Natural killer cell (primary cell): ENCODE measurements at regions not wholly inside any gene's neighbourhood (a gene's known extent, or its start where the extent isn't known, plus 50 kb on each side); places are given as distances from the start of the nearest gene placed in this dataset.

Experiments used
- ATAC-seq, 3 donors: fragments of 150-1000 bp in 2 of 3; fragments of 200-7000 bp in 1 of 3; cut with Tn5 transposase; 1 replicate in 1 of 3; 2 replicates in 2 of 3; pipeline ENCODE4 v1.10.0; 2021; ENCODE audit warnings: mild to moderate bottlenecking in 2 of 3, moderate library complexity in 2 of 3
- DNase-seq, 2 donors: peaks; one replicate each; pipeline versions ENCODE4 v3.0.0 to v3.0.0-alpha.2; 2013 to 2021; ENCODE audit warnings: mixed read lengths in 1 of 2
- H3K27ac ChIP-seq: one replicate; pipeline ENCODE4 v1.5.1; 2013; ENCODE audit warnings: mild to moderate bottlenecking, low read length
- H3K27me3 ChIP-seq: one replicate; pipeline ENCODE4 v1.6.1; 2013; ENCODE audit warnings: low read length; ENCODE audit not compliant: control insufficient read depth, insufficient read depth
- H3K36me3 ChIP-seq: one replicate; pipeline ENCODE4 v1.6.1; 2013; ENCODE audit warnings: low read length; ENCODE audit not compliant: control insufficient read depth, insufficient read depth
- H3K4me1 ChIP-seq: one replicate; pipeline ENCODE4 v1.6.1; 2013; ENCODE audit warnings: low read length; ENCODE audit not compliant: control insufficient read depth, insufficient read depth
- H3K4me3 ChIP-seq: one replicate; pipeline ENCODE4 v1.5.1; 2013; ENCODE audit warnings: low read length
- H3K9me3 ChIP-seq: one replicate; pipeline ENCODE4 v1.6.1; 2013; ENCODE audit warnings: low read length; ENCODE audit not compliant: control insufficient read depth, insufficient read depth
- H3K27ac Mint-ChIP-seq, 2 donors: one replicate each; pipeline ENCODE4 v1.8.0; 2022; ENCODE audit warnings: mild to moderate bottlenecking in 2 of 2, mixed read lengths in 2 of 2, moderate library complexity in 1 of 2
- H3K27me3 Mint-ChIP-seq, 2 donors: one replicate each; pipeline ENCODE4 v1.8.0; 2022; ENCODE audit warnings: low read depth in 2 of 2, mixed read lengths in 2 of 2
- H3K36me3 Mint-ChIP-seq: one replicate; pipeline ENCODE4 v1.8.0; 2022; ENCODE audit warnings: mixed read lengths
- H3K4me1 Mint-ChIP-seq, 2 donors: one replicate each; pipeline ENCODE4 v1.8.0; 2022; ENCODE audit warnings: mixed read lengths in 2 of 2
- H3K4me3 Mint-ChIP-seq: one replicate; pipeline ENCODE4 v1.8.0; 2022; ENCODE audit warnings: mild to moderate bottlenecking, moderate library complexity, mixed read lengths
- H3K9me3 Mint-ChIP-seq, 2 donors: one replicate each; pipeline ENCODE4 v1.8.0; 2022; ENCODE audit warnings: mixed read lengths in 2 of 2
- WGBS: methylation state at CpG from one replicate; pipeline ENCODE4 v1.1.7; 2013; ENCODE audit warnings: missing lambda C conversion rate; ENCODE audit not compliant: insufficient coverage; 5-methylcytosine and 5-hydroxymethylcytosine counted together
- intact Hi-C: fragments of 100-400 bp; cut with micrococcal nuclease; formaldehyde crosslinking; loops from one replicate; pipeline ENCODE4 v1.14.2; 2022
- TF ChIP-seq, protein P1 (sequence below): fragments of 200-600 bp; IDR thresholded peaks from one replicate; pipeline ENCODE4 v1.8.0; 2022; ENCODE audit warnings: antibody characterized with exemption

DNA sequence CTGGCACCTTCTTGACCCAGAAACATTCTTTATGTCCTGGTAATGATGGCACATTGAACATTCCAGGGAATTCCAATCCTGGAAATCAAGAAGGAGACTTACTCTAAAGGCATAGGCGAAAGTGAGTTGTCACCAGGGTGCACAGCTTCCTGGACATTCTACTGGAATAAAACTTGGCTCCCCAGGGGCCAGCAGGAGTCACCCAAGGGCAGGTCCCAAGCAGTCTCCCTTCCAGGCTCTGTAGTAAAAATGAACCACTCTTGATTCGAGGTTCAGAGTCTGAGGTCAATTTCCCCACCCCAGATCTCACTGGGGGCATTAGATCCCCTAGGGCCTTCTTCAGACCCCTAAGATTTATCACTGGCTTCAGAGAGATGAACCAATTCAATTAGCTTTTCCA, 338.7 kb upstream of the GATB start:
- Histone ChIP-seq H3K4me1 (peaks cover 63% of the 10 kb centered on the region), H3K9me3 (no peaks in the 10 kb centered on the region), H3K4me3 (no peak overlapping the region), H3K27ac (peak overlapping the region; percentile 86), H3K27me3 (no peaks in the 10 kb centered on the region), H3K36me3 (no peaks in the 10 kb centered on the region)
- H3K4me1 Mint-ChIP-seq = peaks cover 85 to 86% of the 10 kb centered on the region in 2 donors
- H3K27ac Mint-ChIP-seq = peak overlapping the region; percentile 94 to 97
- H3K9me3 Mint-ChIP-seq = peaks cover 0 to 2% of the 10 kb centered on the region in 2 donors
- TF ChIP-seq, protein P1, sequence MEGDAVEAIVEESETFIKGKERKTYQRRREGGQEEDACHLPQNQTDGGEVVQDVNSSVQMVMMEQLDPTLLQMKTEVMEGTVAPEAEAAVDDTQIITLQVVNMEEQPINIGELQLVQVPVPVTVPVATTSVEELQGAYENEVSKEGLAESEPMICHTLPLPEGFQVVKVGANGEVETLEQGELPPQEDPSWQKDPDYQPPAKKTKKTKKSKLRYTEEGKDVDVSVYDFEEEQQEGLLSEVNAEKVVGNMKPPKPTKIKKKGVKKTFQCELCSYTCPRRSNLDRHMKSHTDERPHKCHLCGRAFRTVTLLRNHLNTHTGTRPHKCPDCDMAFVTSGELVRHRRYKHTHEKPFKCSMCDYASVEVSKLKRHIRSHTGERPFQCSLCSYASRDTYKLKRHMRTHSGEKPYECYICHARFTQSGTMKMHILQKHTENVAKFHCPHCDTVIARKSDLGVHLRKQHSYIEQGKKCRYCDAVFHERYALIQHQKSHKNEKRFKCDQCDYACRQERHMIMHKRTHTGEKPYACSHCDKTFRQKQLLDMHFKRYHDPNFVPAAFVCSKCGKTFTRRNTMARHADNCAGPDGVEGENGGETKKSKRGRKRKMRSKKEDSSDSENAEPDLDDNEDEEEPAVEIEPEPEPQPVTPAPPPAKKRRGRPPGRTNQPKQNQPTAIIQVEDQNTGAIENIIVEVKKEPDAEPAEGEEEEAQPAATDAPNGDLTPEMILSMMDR = no peak
- H3K27me3 Mint-ChIP-seq = no peaks in the 10 kb centered on the region
- peak overlapping the region; percentile 91 for H3K4me3 Mint-ChIP-seq
- intact Hi-C loops = no loop called here
- ATAC-seq = no peak
- no peaks in the 10 kb centered on the region for H3K36me3 Mint-ChIP-seq
- DNase-seq = peak in 1 of 2 donors; percentile 55
- WGBS = 64% methylated on average over 2 of the region's 2 CpGs

DNA sequence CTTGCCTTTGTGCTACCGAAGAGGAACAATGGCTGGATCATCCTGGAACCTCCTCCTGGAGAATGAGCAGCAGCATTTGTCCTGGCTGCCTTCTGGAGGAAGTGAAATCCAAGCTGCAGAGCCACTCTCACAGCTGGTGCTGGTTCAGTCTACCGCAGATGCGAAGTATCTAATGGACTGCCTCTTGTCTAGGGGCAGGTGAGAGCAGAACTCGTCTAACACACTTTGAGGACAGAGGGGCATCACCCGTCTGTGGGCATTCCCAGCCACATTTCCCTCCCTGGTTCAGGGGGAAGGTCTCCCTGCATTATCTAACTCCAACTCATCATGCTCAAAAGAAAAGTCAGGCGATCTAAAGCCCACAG, 338.2 kb upstream of the GATB start:
- Mint-ChIP-seq H3K27me3 (no peaks in the 10 kb centered on the region), H3K4me3 (no peak overlapping the region), H3K36me3 (no peaks in the 10 kb centered on the region), H3K9me3 (peaks cover 0 to 2% of the 10 kb centered on the region in 2 donors), H3K4me1 (peaks cover 83 to 86% of the 10 kb centered on the region in 2 donors), H3K27ac (peak overlapping the region; percentile 94 to 97)
- Histone ChIP-seq H3K9me3 (no peaks in the 10 kb centered on the region), H3K4me3 (no peak overlapping the region), H3K27ac (peak overlapping the region; percentile 86), H3K36me3 (no peaks in the 10 kb centered on the region), H3K27me3 (no peaks in the 10 kb centered on the region), H3K4me1 (peaks cover 60% of the 10 kb centered on the region)
- ATAC-seq (no peak), DNase-seq (no peak)
- intact Hi-C loops = no loop called here
- WGBS = 71% methylated on average over 6 of the region's 6 CpGs
- TF ChIP-seq, protein P1 = no peak

DNA sequence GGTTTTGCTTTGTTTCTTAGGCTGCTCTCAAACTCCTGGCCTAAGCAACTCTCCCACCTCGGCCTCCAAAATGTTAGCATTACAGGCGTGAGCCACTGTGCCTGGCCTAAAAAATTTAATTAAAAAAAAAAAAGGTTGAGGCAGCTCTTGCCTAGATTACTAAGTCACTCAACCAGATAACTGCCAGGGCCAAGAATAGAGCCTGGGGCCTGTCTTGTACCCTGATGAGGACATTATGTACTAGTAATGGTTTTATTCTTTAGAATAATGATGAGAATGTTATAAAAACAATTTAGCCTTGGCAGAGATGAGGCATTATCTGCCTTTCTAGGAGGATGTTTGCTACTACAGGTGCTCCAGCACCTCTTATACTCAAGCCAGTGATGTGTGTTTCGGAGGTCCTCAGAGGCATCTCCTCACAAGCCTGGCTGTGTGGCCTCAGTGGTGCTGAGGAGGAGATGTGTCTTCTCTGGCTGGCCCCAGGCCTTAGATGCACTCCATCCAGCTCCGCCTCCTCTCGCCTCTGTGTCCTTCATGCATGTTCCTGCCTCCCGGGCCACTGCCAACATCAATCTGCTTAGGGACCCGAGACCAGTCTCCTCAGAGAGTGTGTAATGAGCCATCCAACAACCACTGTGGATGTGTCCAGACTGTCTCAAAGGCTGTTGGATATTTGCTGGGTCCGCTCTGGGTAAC, 337.7 kb upstream of the GATB start:
- ATAC-seq = no peak
- 96% methylated on average over 8 of the region's 8 CpGs for WGBS
- intact Hi-C loops = no loop called here

More for the DNA sequence above, 337.7 kb upstream of the GATB start:
- Mint-ChIP-seq H3K27me3 (no peaks in the 10 kb centered on the region), H3K36me3 (no peaks in the 10 kb centered on the region), H3K4me3 (no peak overlapping the region), H3K4me1 (peaks cover 78 to 85% of the 10 kb centered on the region in 2 donors), H3K27ac (peak overlapping the region; percentile 94 to 97), H3K9me3 (peaks cover 0 to 2% of the 10 kb centered on the region in 2 donors)
- Histone ChIP-seq H3K9me3 (no peaks in the 10 kb centered on the region), H3K27ac (peak overlapping the region; percentile 86), H3K4me3 (no peak overlapping the region), H3K27me3 (no peaks in the 10 kb centered on the region), H3K36me3 (no peaks in the 10 kb centered on the region), H3K4me1 (peaks cover 54% of the 10 kb centered on the region)
- TF ChIP-seq, protein P1 = no peak
- DNase-seq = no peak
